AG04449 (cell line): ENCODE measurements at regions not wholly inside any gene's neighbourhood (a gene's known extent, or its start where the extent isn't known, plus 50 kb on each side); places are given as distances from the start of the nearest gene placed in this dataset.

Source experiments
- CTCF ChIA-PET: fragments of 350-600 bp; formaldehyde crosslinking; extraction: SDS; loops from one replicate; lab custom pipeline; 2021; ENCODE audit warnings: antibody characterized with exemption; lab: Yijun Ruan, JAX
- POLR2A ChIA-PET: fragments of 400-600, 350-600 bp; formaldehyde crosslinking; extraction: SDS; loops from one replicate; lab custom pipeline; 2020; ENCODE audit warnings: antibody characterized with exemption, inconsistent platforms; lab: Yijun Ruan, JAX
- DNase-seq: peaks from one replicate; pipeline ENCODE4 v3.0.0-alpha.2; 2010; ENCODE audit warnings: low read depth, low spot score
- H3K4me3 ChIP-seq: 2 replicates; pipeline ENCODE4 v1.5.1; 2011; ENCODE audit warnings: low read depth, mild to moderate bottlenecking, control low read depth, low read length
- CTCF ChIP-seq: IDR thresholded peaks from one replicate; pipeline ENCODE4 v1.5.1; 2011; ENCODE audit warnings: mild to moderate bottlenecking, moderate library complexity, low read length, control low read depth, inconsistent platforms; ENCODE audit not compliant: insufficient read depth; ENCODE audit errors: missing control alignments

DNA sequence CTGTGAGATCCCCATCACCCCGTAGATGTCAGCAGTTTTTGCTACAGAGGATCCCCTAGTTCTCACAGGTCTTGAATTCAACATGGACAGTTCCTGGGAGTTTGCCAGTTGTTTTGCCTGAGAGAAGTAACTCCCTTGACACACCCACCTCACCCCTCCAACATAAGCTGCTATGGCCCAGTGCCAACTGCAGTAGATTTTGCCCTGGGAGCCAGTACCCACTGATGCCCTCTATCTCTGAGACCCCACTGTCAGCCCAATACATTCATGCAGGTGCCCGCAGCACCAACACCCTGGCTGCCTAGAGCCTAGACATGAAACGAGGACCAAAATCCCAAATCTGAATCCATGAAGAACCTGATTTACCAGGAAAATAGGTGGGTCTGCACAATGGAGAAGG, 583.9 kb upstream of the CTNND2 start:
- no peak for TF ChIP-seq CTCF
- DNase-seq, result no peak
- H3K4me3 ChIP-seq, result no peak overlapping the region
- POLR2A ChIA-PET, result no interaction called here
- CTCF ChIA-PET, result no interaction called here

DNA sequence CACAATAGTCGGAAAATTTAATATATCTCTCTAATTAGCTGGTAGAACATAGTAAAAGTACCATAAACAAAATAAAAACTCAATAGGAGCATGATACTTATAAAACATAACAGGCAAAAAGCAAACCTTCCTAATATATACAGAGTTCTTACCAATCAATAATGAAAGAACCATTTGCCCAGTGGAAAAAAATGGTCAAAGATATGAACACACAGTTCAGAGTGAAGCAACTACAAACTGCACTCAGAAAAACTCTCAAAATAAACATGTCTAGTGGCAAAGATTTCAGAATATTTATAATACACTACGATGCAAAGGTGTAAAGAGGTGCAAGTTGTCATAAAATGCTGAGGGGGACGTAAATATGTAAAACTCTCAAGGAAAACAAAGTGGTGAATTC, 576.2 kb upstream of the CTNND2 start:
- ChIA-PET POLR2A (no interaction called here), CTCF (no interaction called here)
- no peak overlapping the region for H3K4me3 ChIP-seq
- DNase-seq, result no peak
- no peak for TF ChIP-seq CTCF

- TF ChIP-seq CTCF, result no peak
- CTCF ChIA-PET, result no interaction called here
- POLR2A ChIA-PET, result no interaction called here
- no peak overlapping the region for H3K4me3 ChIP-seq
- no peak for DNase-seq
Measured at GRCh38 chr5:12477554-12477953, 573.3 kb upstream of the CTNND2 start.

DNA sequence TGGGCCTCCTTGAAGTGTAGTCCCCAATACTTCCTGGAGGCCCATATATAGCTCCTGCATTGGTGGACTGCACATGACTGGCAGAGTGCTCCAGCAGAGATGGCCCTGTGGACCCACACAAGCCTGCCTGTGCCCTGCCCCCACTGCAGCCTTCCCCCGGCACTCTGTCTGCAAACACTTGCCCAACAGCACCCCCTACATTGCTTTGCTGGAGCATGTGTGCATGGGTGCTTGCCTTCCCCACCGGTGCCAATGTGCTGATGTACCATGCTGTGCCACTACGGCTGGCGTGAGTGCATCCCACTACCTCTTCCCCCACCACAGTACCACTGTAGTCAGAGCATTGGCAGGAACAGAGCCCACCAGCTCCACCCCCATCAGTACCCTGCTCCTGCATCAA, 563.6 kb upstream of the CTNND2 start:
- TF ChIP-seq CTCF, result no peak
- ChIA-PET POLR2A (no interaction called here), CTCF (no interaction called here)
- no peak for DNase-seq
- no peak overlapping the region for H3K4me3 ChIP-seq

DNA sequence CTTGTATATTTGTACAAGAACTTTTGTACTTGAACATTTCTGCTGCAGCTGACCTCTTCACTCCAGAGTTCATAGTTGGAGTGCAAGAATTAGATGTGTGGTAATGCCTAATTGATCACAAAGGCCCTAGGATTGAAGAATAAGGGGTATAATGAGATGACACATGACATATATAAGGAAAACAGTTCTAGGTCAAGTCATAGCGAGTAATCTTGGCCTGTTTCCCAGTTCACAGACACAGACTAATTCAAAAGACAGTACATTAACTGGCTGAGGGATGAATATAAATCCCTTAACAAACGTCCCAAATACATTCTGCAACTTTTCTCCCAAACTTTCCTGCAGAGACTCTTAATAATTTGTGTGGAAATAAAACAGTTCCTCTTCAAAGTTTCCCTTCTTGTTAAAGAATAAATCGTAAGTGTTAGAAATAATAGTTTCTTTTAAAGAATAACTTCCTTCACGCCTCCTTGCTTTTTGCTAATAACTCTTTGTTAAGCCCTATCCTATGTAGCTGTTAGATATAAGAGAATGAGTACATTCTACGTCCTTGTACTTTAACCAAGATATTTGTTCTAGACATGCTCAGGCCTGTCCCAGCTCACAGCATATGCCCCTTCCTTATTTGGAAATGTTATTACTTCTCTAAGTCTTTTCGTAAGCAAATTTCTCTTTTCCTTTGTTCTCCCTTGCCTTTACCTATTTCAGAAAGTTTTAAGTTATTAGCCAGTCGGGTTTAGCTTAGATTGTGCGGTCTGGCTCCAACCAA, 556.4 kb upstream of the CTNND2 start:
- no peak for TF ChIP-seq CTCF
- H3K4me3 ChIP-seq, result no peak overlapping the region
- CTCF ChIA-PET, result no interaction called here
- no peak for DNase-seq
- POLR2A ChIA-PET, result no interaction called here

DNA sequence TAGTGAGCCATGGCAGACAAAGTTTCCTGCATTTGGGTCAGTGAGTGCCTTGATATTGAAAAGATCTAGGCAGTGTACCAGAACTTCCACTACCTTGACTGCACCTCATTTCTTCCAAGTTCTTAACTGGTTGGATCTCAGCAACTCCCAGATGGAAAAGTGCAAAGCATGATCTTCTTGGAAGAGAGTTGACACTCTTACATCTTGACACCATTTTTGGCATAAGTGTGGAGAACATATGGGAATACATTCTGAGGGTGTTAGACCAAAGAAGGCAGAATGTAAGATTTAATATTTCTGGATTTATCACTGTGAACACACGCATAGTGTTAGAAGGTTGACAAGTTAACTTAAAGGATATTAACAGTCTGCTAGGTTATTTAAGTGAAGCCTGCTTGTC, 555.1 kb upstream of the CTNND2 start:
- ChIA-PET CTCF (no interaction called here), POLR2A (no interaction called here)
- no peak for TF ChIP-seq CTCF
- DNase-seq, result no peak
- no peak overlapping the region for H3K4me3 ChIP-seq
